Neuronal stem cell (in vitro differentiated cells): ENCODE measurements at regions not wholly inside any gene's neighbourhood (a gene's known extent, or its start where the extent isn't known, plus 50 kb on each side); places are given as distances from the start of the nearest gene placed in this dataset.

ENCODE experiments used
- DNase-seq: peaks from one replicate; pipeline ENCODE4 v3.0.0-alpha.2; 2013; ENCODE audit warnings: low spot score
- H2AFZ ChIP-seq: one replicate; pipeline ENCODE4 v1.6.1; 2013; ENCODE audit warnings: mild to moderate bottlenecking, low read length, inconsistent platforms
- H2AK5ac ChIP-seq: 2 replicates; pipeline ENCODE4 v1.6.1; 2013; ENCODE audit warnings: low read depth, mild to moderate bottlenecking, inconsistent platforms, low read length, moderate library complexity, mixed read lengths
- H2BK120ac ChIP-seq: 2 replicates; pipeline ENCODE4 v1.6.1; 2013; ENCODE audit warnings: low read depth, mild to moderate bottlenecking, inconsistent platforms, low read length, moderate library complexity, mixed read lengths
- H2BK12ac ChIP-seq: one replicate; pipeline ENCODE4 v1.6.1; 2013; ENCODE audit warnings: low read length, inconsistent platforms
- H2BK15ac ChIP-seq: 2 replicates; pipeline ENCODE4 v1.6.1; 2013; ENCODE audit warnings: mild to moderate bottlenecking, low read length, inconsistent platforms, mixed read lengths
- H2BK5ac ChIP-seq: one replicate; pipeline ENCODE4 v1.6.1; 2013; ENCODE audit warnings: inconsistent platforms, mild to moderate bottlenecking, low read length, moderate library complexity
- H3K14ac ChIP-seq: one replicate; pipeline ENCODE4 v1.6.1; 2013; ENCODE audit warnings: low read length, inconsistent platforms
- H3K18ac ChIP-seq: 2 replicates; pipeline ENCODE4 v1.6.1; 2013; ENCODE audit warnings: low read length, inconsistent platforms
- H3K23ac ChIP-seq: 2 replicates; pipeline ENCODE4 v1.6.1; 2013; ENCODE audit warnings: low read depth, mild to moderate bottlenecking, mixed read lengths, low read length, inconsistent platforms; ENCODE audit not compliant: poor library complexity
- H3K27ac ChIP-seq: replicated peaks from 3 replicates; pipeline ENCODE4 v1.5.1; 2013; ENCODE audit warnings: low read length, inconsistent platforms
- H3K27me3 ChIP-seq, 3 experiments: 2 replicates each; pipeline ENCODE4 v1.6.1; 2013; ENCODE audit warnings: low read length in 3 of 3, mild to moderate bottlenecking in 2 of 3, inconsistent platforms in 1 of 3, low read depth in 1 of 3, mixed read lengths in 1 of 3, moderate library complexity in 1 of 3; ENCODE audit not compliant: control insufficient read depth in 3 of 3, insufficient read depth in 3 of 3
- H3K36me3 ChIP-seq, 2 donors: replicated peaks in 1 of 2; 2 replicates each; pipeline ENCODE4 v1.6.1; 2013; ENCODE audit warnings: low read length in 2 of 2; ENCODE audit not compliant: control insufficient read depth in 2 of 2, insufficient read depth in 2 of 2
- H3K4ac ChIP-seq: 2 replicates; pipeline ENCODE4 v1.6.1; 2013; ENCODE audit warnings: inconsistent platforms, mild to moderate bottlenecking, low read length, moderate library complexity
- H3K4me1 ChIP-seq, 2 donors: 1 replicate in 1 of 2; 2 replicates in 1 of 2; pipeline ENCODE4 v1.6.1; 2013; ENCODE audit warnings: low read length in 2 of 2, low read depth in 1 of 2; ENCODE audit not compliant: control insufficient read depth in 2 of 2, insufficient read depth in 1 of 2
- H3K4me2 ChIP-seq: one replicate; pipeline ENCODE4 v1.6.1; 2013; ENCODE audit warnings: mild to moderate bottlenecking, low read length, inconsistent platforms; ENCODE audit not compliant: insufficient read depth, poor library complexity, severe bottlenecking
- H3K4me3 ChIP-seq, 2 donors: 2 replicates each; pipeline ENCODE4 v1.5.1; 2013; ENCODE audit warnings: low read length in 2 of 2, mild to moderate bottlenecking in 2 of 2, inconsistent platforms in 1 of 2, moderate library complexity in 1 of 2
- H3K79me1 ChIP-seq: one replicate; pipeline ENCODE4 v1.6.1; 2013; ENCODE audit warnings: low read depth, mild to moderate bottlenecking, inconsistent platforms, low read length, moderate library complexity
- H3K9ac ChIP-seq: one replicate; pipeline ENCODE4 v1.6.1; 2013; ENCODE audit warnings: mild to moderate bottlenecking, low read depth, low read length, inconsistent platforms; ENCODE audit not compliant: poor library complexity
- H3K9me3 ChIP-seq, 2 donors: replicated peaks in 1 of 2; 2 replicates each; pipeline versions ENCODE3 to v1.6.1; 2013; ENCODE audit warnings: low read length in 2 of 2, mild to moderate bottlenecking in 2 of 2, inconsistent platforms in 1 of 2, low read depth in 1 of 2, mixed read lengths in 1 of 2, moderate library complexity in 1 of 2; ENCODE audit not compliant: control insufficient read depth in 2 of 2, insufficient read depth in 1 of 2
- H4K8ac ChIP-seq: one replicate; pipeline ENCODE4 v1.6.1; 2013; ENCODE audit warnings: low read depth, mild to moderate bottlenecking, inconsistent platforms, low read length, moderate library complexity
- H4K91ac ChIP-seq: one replicate; pipeline ENCODE4 v1.6.1; 2013; ENCODE audit warnings: low read length, low read depth, mild to moderate bottlenecking, inconsistent platforms; ENCODE audit not compliant: poor library complexity
- WGBS, 2 donors: extraction: QIAGEN DNeasy Blood & Tissue Kit; methylation state at CpG; one replicate each; pipeline ENCODE4 v1.1.7; 2013; ENCODE audit warnings: missing lambda C conversion rate in 2 of 2, mixed read lengths in 1 of 2; ENCODE audit not compliant: insufficient read length in 2 of 2, insufficient replicate concordance in 1 of 2; ENCODE audit errors: extremely low coverage in 2 of 2; 5-methylcytosine and 5-hydroxymethylcytosine counted together

DNA sequence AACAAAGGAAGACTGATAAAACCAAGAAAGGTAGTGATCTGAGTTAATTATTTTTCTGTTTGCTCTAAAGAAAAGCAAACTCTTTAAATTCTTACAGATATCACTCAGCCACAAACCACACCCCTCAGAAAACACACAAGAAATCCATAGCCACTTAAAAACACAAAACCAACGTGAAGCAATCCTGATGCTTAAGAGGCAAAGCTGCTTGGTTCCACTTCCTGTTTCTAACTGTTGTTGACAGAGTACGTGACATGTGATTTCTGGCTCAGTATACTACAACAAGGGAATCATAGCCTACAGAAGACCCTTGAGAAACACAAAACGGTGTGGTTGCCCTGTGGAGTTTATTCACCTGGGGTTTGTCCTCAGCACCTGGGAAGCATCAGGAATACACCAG, 240.9 kb upstream of the APCDD1 start:
- WGBS, 2 donors: no CpG with 5 or more reads among the region's 3 CpGs
- H3K36me3 ChIP-seq: no peaks in the 10 kb centered on the region
- H2BK15ac ChIP-seq: no peak overlapping the region
- no peak overlapping the region for H4K8ac ChIP-seq
- no peak overlapping the region for H2BK120ac ChIP-seq
- H3K27ac ChIP-seq: no peak overlapping the region
- no peak overlapping the region for H3K23ac ChIP-seq
- H3K4me2 ChIP-seq: no peak overlapping the region
- DNase-seq: no peak
- no peaks in the 10 kb centered on the region for H3K79me1 ChIP-seq
- H2BK5ac ChIP-seq: no peak overlapping the region
- H2AFZ ChIP-seq: peak overlapping the region; percentile 62
- H3K14ac ChIP-seq: no peak overlapping the region
- no peaks in the 10 kb centered on the region for H3K27me3 ChIP-seq
- no peak overlapping the region for H3K4me3 ChIP-seq
- peaks cover 6 to 8% of the 10 kb centered on the region in 2 donors for H3K4me1 ChIP-seq
- H2BK12ac ChIP-seq: no peak overlapping the region
- no peak overlapping the region for H3K18ac ChIP-seq
- H4K91ac ChIP-seq: no peak overlapping the region
- H3K9me3 ChIP-seq: peaks cover 0 to 1% of the 10 kb centered on the region in 2 donors
- H3K9ac ChIP-seq: no peak overlapping the region
- H3K4ac ChIP-seq: no peak overlapping the region
- no peak overlapping the region for H2AK5ac ChIP-seq

DNA sequence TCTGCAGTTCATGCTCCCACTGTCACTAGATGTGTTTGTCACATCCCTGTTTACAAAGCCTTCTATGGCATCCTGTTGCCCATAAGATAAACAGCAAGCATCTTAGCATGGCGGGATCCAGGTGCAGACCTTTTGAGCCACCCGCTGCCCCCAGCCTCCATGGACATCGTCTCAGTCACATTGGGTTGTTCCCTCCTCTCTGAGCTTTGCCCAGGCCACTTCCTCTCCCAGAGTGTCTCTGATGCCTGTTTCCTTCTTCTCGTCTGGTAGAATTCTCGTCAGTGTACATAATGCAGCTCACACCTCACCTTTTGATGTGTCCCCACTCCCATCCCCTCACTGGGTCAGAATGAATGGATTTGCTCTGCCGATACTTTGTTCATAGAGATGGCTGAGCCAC, 239.0 kb upstream of the APCDD1 start:
- no peak overlapping the region for H3K18ac ChIP-seq
- H3K23ac ChIP-seq: no peak overlapping the region
- no peak overlapping the region for H3K14ac ChIP-seq
- H2AFZ ChIP-seq: no peak overlapping the region
- H3K4ac ChIP-seq: no peak overlapping the region
- no peak overlapping the region for H2BK12ac ChIP-seq
- no CpG with 5 or more reads among the region's 6 CpGs for WGBS, 2 donors
- peaks cover 0 to 1% of the 10 kb centered on the region in 2 donors for H3K9me3 ChIP-seq
- no peaks in the 10 kb centered on the region for H3K79me1 ChIP-seq
- H3K4me2 ChIP-seq: no peak overlapping the region
- H3K36me3 ChIP-seq: no peaks in the 10 kb centered on the region
- H3K27ac ChIP-seq: no peak overlapping the region
- H3K4me1 ChIP-seq: peaks cover 2 to 3% of the 10 kb centered on the region in 2 donors
- no peak overlapping the region for H4K91ac ChIP-seq
- H4K8ac ChIP-seq: no peak overlapping the region
- no peaks in the 10 kb centered on the region for H3K27me3 ChIP-seq
- no peak overlapping the region for H2BK120ac ChIP-seq
- no peak overlapping the region for H2AK5ac ChIP-seq
- H2BK15ac ChIP-seq: no peak overlapping the region
- H3K9ac ChIP-seq: no peak overlapping the region
- no peak for DNase-seq
- H2BK5ac ChIP-seq: no peak overlapping the region
- H3K4me3 ChIP-seq: no peak overlapping the region

DNA sequence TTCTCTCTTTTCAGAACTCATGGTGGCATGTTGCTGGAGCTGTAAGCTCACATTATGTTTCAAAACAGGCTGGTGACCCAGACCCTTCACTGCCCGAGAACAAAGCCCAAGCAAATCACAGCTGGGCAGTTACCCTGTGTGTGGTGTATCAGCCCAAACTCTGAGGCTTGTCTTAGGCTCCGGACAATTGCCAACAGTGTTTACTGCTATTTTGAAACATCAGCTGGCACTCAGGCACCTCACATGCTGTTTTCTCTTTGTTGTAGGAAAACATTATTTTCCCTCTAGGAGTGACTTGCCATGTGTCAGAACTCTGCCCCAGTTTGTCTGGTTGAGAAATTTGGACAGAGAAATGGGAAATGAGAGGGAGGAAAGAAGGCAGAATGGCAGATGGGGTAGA, 237.6 kb upstream of the APCDD1 start:
- no peak overlapping the region for H3K18ac ChIP-seq
- no peaks in the 10 kb centered on the region for H3K79me1 ChIP-seq
- H4K91ac ChIP-seq: no peak overlapping the region
- no peak overlapping the region for H3K4me3 ChIP-seq
- no peak overlapping the region for H3K23ac ChIP-seq
- WGBS, 2 donors: no CpG with 5 or more reads among the region's 2 CpGs
- H4K8ac ChIP-seq: no peak overlapping the region
- no peak overlapping the region for H3K27ac ChIP-seq
- H3K4me2 ChIP-seq: no peak overlapping the region
- H3K14ac ChIP-seq: no peak overlapping the region
- H2AFZ ChIP-seq: no peak overlapping the region
- peaks cover 0 to 1% of the 10 kb centered on the region in 2 donors for H3K9me3 ChIP-seq
- no peaks in the 10 kb centered on the region for H3K36me3 ChIP-seq
- no peak overlapping the region for H3K9ac ChIP-seq
- no peaks in the 10 kb centered on the region for H3K27me3 ChIP-seq
- H2BK120ac ChIP-seq: no peak overlapping the region
- no peaks in the 10 kb centered on the region for H3K4me1 ChIP-seq
- H2BK15ac ChIP-seq: no peak overlapping the region
- H2BK5ac ChIP-seq: no peak overlapping the region
- no peak overlapping the region for H3K4ac ChIP-seq
- no peak for DNase-seq
- H2BK12ac ChIP-seq: no peak overlapping the region
- no peak overlapping the region for H2AK5ac ChIP-seq

DNA sequence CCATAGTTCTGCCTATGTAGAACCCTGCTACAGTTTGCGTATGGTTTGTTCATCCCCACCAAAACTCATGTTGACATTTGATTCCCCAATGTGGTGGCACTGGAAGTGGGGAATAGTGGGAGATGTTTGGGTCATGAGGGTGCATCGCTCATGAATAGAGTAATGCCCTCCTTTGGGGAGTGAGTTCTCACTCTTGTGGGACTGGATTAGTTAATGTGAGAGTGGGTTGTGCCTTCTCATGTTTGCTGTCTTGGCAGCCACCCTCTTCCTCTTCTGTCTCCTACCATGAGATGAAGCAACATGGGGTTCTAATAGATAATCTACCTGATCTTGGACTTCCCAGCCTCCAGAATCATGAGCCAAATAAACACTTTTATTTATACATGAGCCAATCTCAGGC, 237.2 kb upstream of the APCDD1 start:
- Histone ChIP-seq H2BK15ac (no peak overlapping the region), H3K4ac (no peak overlapping the region), H3K4me2 (no peak overlapping the region), H2AFZ (no peak overlapping the region), H3K27me3 (no peaks in the 10 kb centered on the region), H2BK12ac (no peak overlapping the region), H3K23ac (no peak overlapping the region), H2BK120ac (no peak overlapping the region), H3K14ac (no peak overlapping the region), H3K18ac (no peak overlapping the region), H2BK5ac (no peak overlapping the region), H3K9ac (no peak overlapping the region), H3K4me3 (no peak overlapping the region), H3K4me1 (no peaks in the 10 kb centered on the region), H4K91ac (no peak overlapping the region), H3K9me3 (peaks cover 0 to 1% of the 10 kb centered on the region in 2 donors), H3K27ac (no peak overlapping the region), H2AK5ac (no peak overlapping the region), H3K36me3 (no peaks in the 10 kb centered on the region), H3K79me1 (no peaks in the 10 kb centered on the region), H4K8ac (no peak overlapping the region)
- DNase-seq: no peak
- WGBS, 2 donors: no CpG with 5 or more reads among the region's 2 CpGs
